HL-60 (cell line): ENCODE measurements at regions not wholly inside any gene's neighbourhood (a gene's known extent, or its start where the extent isn't known, plus 50 kb on each side); places are given as distances from the start of the nearest gene placed in this dataset.

Source experiments
- DNase-seq, 2 experiments: peaks; one replicate each; pipeline ENCODE4 v3.0.0-alpha.2; 2010 to 2020; ENCODE audit warnings: low read depth in 1 of 2, low spot score in 1 of 2
- H3K27ac ChIP-seq: fragments of 250-450 bp; sonication (Bioruptor Pico); replicated peaks from 2 replicates; pipeline ENCODE4 v1.5.1; 2020; ENCODE audit warnings: mild to moderate bottlenecking, moderate library complexity
- H3K27me3 ChIP-seq: fragments of 250-450 bp; sonication (Bioruptor Pico); 2 replicates; pipeline ENCODE4 v1.5.1; 2021; ENCODE audit warnings: mild to moderate bottlenecking, moderate library complexity; ENCODE audit not compliant: insufficient read depth, poor library complexity, severe bottlenecking
- H3K4me3 ChIP-seq: replicated peaks from 2 replicates; pipeline ENCODE4 v1.5.1; 2011; ENCODE audit warnings: mild to moderate bottlenecking, control low read depth, low read length; ENCODE audit not compliant: insufficient read depth
- CTCF ChIP-seq: IDR thresholded peaks from one replicate; pipeline ENCODE4 v1.5.1; 2011; ENCODE audit warnings: low read length, control low read depth, inconsistent platforms; ENCODE audit not compliant: insufficient read depth
- GABPA ChIP-seq: IDR thresholded peaks from 2 replicates; pipeline ENCODE4 v1.6.1; 2012; ENCODE audit warnings: low read depth
- POLR2AphosphoS5 ChIP-seq: IDR thresholded peaks from 2 replicates; pipeline ENCODE4 v1.6.1; 2012; ENCODE audit warnings: low read depth
- REST ChIP-seq: IDR thresholded peaks from 2 replicates; pipeline ENCODE4 v1.6.1; 2012; ENCODE audit warnings: low read depth; ENCODE audit not compliant: insufficient replicate concordance
- SPI1 ChIP-seq: IDR thresholded peaks from 2 replicates; pipeline ENCODE4 v1.6.1; 2012; ENCODE audit warnings: low read depth, mild to moderate bottlenecking, borderline replicate concordance

GRCh38 chr10:118521415-118522117 is 73.9 kb downstream of the PRLHR start:
- Histone ChIP-seq H3K27me3 (no peaks in the 10 kb centered on the region), H3K4me3 (no peak overlapping the region), H3K27ac (no peak overlapping the region)

GRCh38 chr10:118520116-118520742 is 75.2 kb downstream of the PRLHR start:
- no peak overlapping the region for H3K27ac ChIP-seq
- DNase-seq, result no peak
- no peaks in the 10 kb centered on the region for H3K27me3 ChIP-seq
- TF ChIP-seq REST (no peak), POLR2AphosphoS5 (no peak), SPI1 (no peak), GABPA (no peak), CTCF (no peak)
- H3K4me3 ChIP-seq, result no peak overlapping the region

More at GRCh38 chr10:118521415-118522117, 73.9 kb downstream of the PRLHR start:
- TF ChIP-seq REST (no peak), POLR2AphosphoS5 (no peak)
- no peak for DNase-seq

- no peak for TF ChIP-seq CTCF
- no peak overlapping the region for H3K27ac ChIP-seq
- H3K4me3 ChIP-seq, result no peak overlapping the region
- H3K27me3 ChIP-seq, result peaks cover 1% of the 10 kb centered on the region
- DNase-seq, result no peak
Observed at GRCh38 chr10:118518095-118518494, 77.4 kb downstream of the PRLHR start.

- DNase-seq, result no peak
- TF ChIP-seq GABPA, result no peak
- TF ChIP-seq SPI1, result no peak
- TF ChIP-seq POLR2AphosphoS5, result no peak
- no peak for TF ChIP-seq REST
- TF ChIP-seq CTCF, result no peak
- H3K4me3 ChIP-seq, result no peak overlapping the region
- peaks cover 2% of the 10 kb centered on the region for H3K27me3 ChIP-seq
- peak overlapping the region; percentile 37; the same call in 1 of the 2 replicates for H3K27ac ChIP-seq
Observed at GRCh38 chr10:118516716-118517115, 78.7 kb downstream of the PRLHR start.
